ENCODE measurements at regions not wholly inside any gene's neighbourhood (a gene's known extent, or its start where the extent isn't known, plus 50 kb on each side); places are given as distances from the start of the nearest gene placed in this dataset.

DNA sequence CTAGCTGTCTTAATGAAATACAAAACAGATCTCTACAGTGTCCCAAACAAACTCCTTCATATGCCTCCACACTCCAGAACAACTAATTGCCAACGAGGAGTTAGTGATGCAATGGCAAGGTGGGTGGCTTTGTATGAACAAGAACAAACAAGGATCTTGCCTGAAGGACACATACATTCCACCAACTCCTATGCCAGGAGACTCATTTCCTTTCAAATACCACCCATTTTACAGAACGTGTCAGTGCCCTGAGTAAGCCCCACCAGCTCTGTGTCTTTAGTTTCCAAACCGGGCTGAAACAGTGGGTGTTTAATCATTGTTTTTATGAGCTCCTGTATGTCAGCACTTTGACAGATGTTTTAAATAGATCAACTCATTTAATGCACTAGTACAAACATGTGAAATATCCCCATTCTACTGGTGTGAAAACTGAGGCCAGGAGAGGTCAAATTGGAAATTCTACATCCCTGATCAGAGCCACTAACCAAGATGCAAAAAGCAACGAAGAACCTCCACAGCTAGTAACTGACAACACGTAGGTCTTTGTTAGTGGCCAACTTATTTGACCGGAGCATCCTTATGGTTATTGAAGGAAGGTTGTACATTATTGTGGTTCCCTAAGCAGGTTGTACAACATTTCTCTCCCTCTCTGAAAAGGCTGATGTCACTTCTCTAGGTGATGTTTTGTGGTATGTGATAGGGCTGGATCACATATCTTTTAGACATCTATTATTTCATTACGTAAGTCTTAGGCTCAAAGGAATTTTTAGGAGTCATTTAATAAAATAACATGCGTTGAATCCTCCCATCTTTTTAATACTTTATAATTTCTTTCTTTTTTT, 534.9 kb upstream of the TNP1 start:
- Histone ChIP-seq H3K36me3 (ENCODE audit: control insufficient read depth, insufficient read depth, low read length) (no peaks in the 10 kb centered on the region), H3K9me3 (ENCODE audit: control insufficient read depth, insufficient read depth, low read depth, low read length) (no peaks in the 10 kb centered on the region), H3K27ac (ENCODE audit: low read length) (no peak overlapping the region), H3K4me3 (ENCODE audit: low read depth in 2 of 2, low read length in 2 of 2) (no peak overlapping the region), H3K4me1 (ENCODE audit: control insufficient read depth, insufficient read depth, low read length) (no peaks in the 10 kb centered on the region), H3K27me3 (ENCODE audit: control insufficient read depth, insufficient read depth, low read length) (no peaks in the 10 kb centered on the region)
- CTCF ChIA-PET = interaction anchor here (0.7 kb wide), 1 partner anchor 223 kb away, joined by 4 read pairs; no protein-coding TSS in a partner anchor
- no TSS peak for BruUV-seq (replicated peaks)
- POLR2A ChIA-PET = no interaction called here
- in situ Hi-C loops (cut with HindIII; ENCODE audit: low pct_unique_long_range_greater_than_20kb, low sequenced_read_pairs) (no loop called here), intact Hi-C loops (cut with micrococcal nuclease; ENCODE audit: unreplicated experiment) (no loop called here)
- DNase-seq (ENCODE audit: low read depth, low spot score) (no peak), ATAC-seq (no peak)
- TF ChIP-seq, protein P1, sequence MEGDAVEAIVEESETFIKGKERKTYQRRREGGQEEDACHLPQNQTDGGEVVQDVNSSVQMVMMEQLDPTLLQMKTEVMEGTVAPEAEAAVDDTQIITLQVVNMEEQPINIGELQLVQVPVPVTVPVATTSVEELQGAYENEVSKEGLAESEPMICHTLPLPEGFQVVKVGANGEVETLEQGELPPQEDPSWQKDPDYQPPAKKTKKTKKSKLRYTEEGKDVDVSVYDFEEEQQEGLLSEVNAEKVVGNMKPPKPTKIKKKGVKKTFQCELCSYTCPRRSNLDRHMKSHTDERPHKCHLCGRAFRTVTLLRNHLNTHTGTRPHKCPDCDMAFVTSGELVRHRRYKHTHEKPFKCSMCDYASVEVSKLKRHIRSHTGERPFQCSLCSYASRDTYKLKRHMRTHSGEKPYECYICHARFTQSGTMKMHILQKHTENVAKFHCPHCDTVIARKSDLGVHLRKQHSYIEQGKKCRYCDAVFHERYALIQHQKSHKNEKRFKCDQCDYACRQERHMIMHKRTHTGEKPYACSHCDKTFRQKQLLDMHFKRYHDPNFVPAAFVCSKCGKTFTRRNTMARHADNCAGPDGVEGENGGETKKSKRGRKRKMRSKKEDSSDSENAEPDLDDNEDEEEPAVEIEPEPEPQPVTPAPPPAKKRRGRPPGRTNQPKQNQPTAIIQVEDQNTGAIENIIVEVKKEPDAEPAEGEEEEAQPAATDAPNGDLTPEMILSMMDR (IDR thresholded peaks at IDR 0.05) = no peak
- no peak for TF ChIP-seq REST (IDR thresholded peaks at IDR 0.05; ENCODE audit: insufficient read depth in 1 of 2, low read depth in 2 of 2, low read length in 1 of 2)
- TF ChIP-seq TCF7L2 (IDR thresholded peaks at IDR 0.05; ENCODE audit: low read depth, low read length) = no peak
- no peak for TF ChIP-seq SIN3A (IDR thresholded peaks at IDR 0.05; ENCODE audit: borderline replicate concordance, insufficient read depth, low read depth, low read length)
- TF ChIP-seq POLR2AphosphoS5 (IDR thresholded peaks at IDR 0.05; ENCODE audit: low read depth, low read length) = no peak

DNA sequence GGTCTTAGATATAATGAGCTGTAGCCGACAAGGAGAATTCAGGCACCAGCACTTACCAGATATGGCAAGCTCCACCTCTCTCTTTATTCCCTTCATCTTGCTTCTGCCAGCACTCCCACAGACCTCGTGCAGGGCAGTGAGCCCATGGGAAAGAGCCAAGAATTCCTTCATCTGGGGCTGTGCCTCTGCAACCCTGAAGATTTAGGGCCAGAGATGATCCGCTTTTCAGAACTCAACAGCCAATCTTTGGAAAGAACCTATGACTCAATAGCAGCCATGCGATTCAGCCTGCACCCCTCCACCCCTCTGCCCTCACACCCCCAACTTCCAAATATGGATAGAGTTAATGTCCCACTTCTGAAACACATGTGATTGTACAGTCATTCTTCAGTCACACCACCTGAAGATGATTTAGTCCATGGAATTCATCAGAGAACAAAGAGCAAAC, 533.7 kb upstream of the TNP1 start:
- TF ChIP-seq, protein P1 (IDR thresholded peaks at IDR 0.05) = no peak
- TF ChIP-seq TCF7L2 (IDR thresholded peaks at IDR 0.05; ENCODE audit: low read depth, low read length) = no peak
- TF ChIP-seq REST (IDR thresholded peaks at IDR 0.05; ENCODE audit: insufficient read depth in 1 of 2, low read depth in 2 of 2, low read length in 1 of 2) = no peak
- no peak for TF ChIP-seq POLR2AphosphoS5 (IDR thresholded peaks at IDR 0.05; ENCODE audit: low read depth, low read length)
- TF ChIP-seq SIN3A (IDR thresholded peaks at IDR 0.05; ENCODE audit: borderline replicate concordance, insufficient read depth, low read depth, low read length) = no peak
- no peak for DNase-seq (ENCODE audit: low read depth, low spot score)
- ChIA-PET CTCF (no interaction called here), POLR2A (no interaction called here)
- no peak overlapping the region for H3K4me3 ChIP-seq (ENCODE audit: low read depth in 2 of 2, low read length in 2 of 2)
- no peaks in the 10 kb centered on the region for H3K27me3 ChIP-seq (ENCODE audit: control insufficient read depth, insufficient read depth, low read length)
- H3K27ac ChIP-seq (ENCODE audit: low read length) = no peak overlapping the region
- H3K4me1 ChIP-seq (ENCODE audit: control insufficient read depth, insufficient read depth, low read length) = no peaks in the 10 kb centered on the region
- no TSS peak for BruUV-seq (replicated peaks)
- in situ Hi-C loops (cut with HindIII; ENCODE audit: low pct_unique_long_range_greater_than_20kb, low sequenced_read_pairs) (no loop called here), intact Hi-C loops (cut with micrococcal nuclease; ENCODE audit: unreplicated experiment) (no loop called here)
- ATAC-seq = no peak
- H3K36me3 ChIP-seq (ENCODE audit: control insufficient read depth, insufficient read depth, low read length) = no peaks in the 10 kb centered on the region
- no peaks in the 10 kb centered on the region for H3K9me3 ChIP-seq (ENCODE audit: control insufficient read depth, insufficient read depth, low read depth, low read length)

Data from Panc1 (cell line).